ENCODE measurements at regions not wholly inside any gene's neighbourhood (a gene's known extent, or its start where the extent isn't known, plus 50 kb on each side); places are given as distances from the start of the nearest gene placed in this dataset.

DNA sequence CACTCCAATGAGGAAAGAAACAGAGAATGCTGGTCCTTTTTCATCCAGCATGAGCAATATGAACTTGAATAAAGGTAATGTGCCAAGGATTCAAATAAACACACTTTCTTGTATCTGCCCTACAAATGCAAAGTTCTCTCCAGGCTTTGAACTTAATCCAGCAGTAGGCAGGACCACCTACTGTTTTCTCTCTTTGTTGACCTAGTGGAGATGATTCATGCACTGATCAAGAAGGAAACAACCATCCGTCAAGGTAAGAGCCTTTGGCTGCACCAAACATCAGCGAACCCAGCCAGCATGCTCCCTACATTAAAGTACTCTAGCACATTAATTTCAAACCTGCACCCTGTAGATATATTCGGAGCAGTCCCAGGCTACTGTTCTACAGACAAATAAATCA, 489.3 kb downstream of the GALC start:
- no peaks in the 10 kb centered on the region for H3K9me3 ChIP-seq (ENCODE audit: low read depth)
- no peaks in the 10 kb centered on the region for H3K27me3 Mint-ChIP-seq (ENCODE audit: insufficient read depth, low read depth)
- H3K9ac ChIP-seq = no peak overlapping the region
- no peaks in the 10 kb centered on the region for H3K36me3 ChIP-seq
- no peaks in the 10 kb centered on the region for H3K79me2 ChIP-seq (ENCODE audit: low read depth)
- no peaks in the 10 kb centered on the region for H3K4me1 ChIP-seq
- no peak for TF ChIP-seq EZH2phosphoT487 (IDR thresholded peaks at IDR 0.05)
- no peak for TF ChIP-seq EZH2 (IDR thresholded peaks at IDR 0.05)
- TF ChIP-seq, protein P1, sequence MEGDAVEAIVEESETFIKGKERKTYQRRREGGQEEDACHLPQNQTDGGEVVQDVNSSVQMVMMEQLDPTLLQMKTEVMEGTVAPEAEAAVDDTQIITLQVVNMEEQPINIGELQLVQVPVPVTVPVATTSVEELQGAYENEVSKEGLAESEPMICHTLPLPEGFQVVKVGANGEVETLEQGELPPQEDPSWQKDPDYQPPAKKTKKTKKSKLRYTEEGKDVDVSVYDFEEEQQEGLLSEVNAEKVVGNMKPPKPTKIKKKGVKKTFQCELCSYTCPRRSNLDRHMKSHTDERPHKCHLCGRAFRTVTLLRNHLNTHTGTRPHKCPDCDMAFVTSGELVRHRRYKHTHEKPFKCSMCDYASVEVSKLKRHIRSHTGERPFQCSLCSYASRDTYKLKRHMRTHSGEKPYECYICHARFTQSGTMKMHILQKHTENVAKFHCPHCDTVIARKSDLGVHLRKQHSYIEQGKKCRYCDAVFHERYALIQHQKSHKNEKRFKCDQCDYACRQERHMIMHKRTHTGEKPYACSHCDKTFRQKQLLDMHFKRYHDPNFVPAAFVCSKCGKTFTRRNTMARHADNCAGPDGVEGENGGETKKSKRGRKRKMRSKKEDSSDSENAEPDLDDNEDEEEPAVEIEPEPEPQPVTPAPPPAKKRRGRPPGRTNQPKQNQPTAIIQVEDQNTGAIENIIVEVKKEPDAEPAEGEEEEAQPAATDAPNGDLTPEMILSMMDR (IDR thresholded peaks at IDR 0.05) = no peak
- H3K27ac ChIP-seq = no peak overlapping the region
- H2AFZ ChIP-seq (replicated peaks) = no peak overlapping the region
- H3K4me3 ChIP-seq = no peak overlapping the region
- H4K20me1 ChIP-seq (ENCODE audit: low read depth) = no peaks in the 10 kb centered on the region
- H3K4me1 Mint-ChIP-seq = peaks cover 5% of the 10 kb centered on the region
- H3F3A ChIP-seq (ENCODE audit: low read depth) = no peaks in the 10 kb centered on the region
- no peaks in the 10 kb centered on the region for H3K36me3 Mint-ChIP-seq
- H3K4me2 ChIP-seq = no peak overlapping the region
- H3K27me3 ChIP-seq = no peaks in the 10 kb centered on the region
- H3K9me3 Mint-ChIP-seq = no peaks in the 10 kb centered on the region
- no peak overlapping the region for H3K27ac Mint-ChIP-seq
- no peak overlapping the region for H3K4me3 Mint-ChIP-seq
- no peak for DNase-seq (ENCODE audit: low spot score)

DNA sequence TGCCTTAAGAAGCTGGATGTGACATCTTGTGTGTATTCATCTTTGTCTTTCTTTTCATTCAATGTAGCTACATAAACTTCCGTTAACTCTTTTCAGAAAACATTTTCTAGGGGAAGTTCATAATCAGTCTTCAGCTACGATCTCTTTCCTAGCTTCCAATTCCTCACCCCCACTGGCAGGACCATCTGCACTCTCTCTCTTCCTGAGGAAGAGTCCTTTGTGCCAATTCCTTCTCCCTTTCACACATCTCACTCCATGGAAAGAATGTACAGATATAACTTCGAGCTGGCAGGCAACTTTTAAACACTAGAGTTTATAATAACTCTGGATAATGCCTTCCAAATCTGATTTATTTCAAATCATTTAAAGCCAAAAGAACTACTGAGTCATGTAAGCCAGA, 495.7 kb downstream of the GALC start:
- no peaks in the 10 kb centered on the region for H3K4me1 ChIP-seq
- TF ChIP-seq EZH2phosphoT487 (IDR thresholded peaks at IDR 0.05) = no peak
- TF ChIP-seq, protein P1 (IDR thresholded peaks at IDR 0.05) = no peak
- no peak for TF ChIP-seq EZH2 (IDR thresholded peaks at IDR 0.05)
- Mint-ChIP-seq H3K36me3 (no peaks in the 10 kb centered on the region), H3K4me3 (no peak overlapping the region), H3K9me3 (no peaks in the 10 kb centered on the region), H3K4me1 (no peaks in the 10 kb centered on the region), H3K27me3 (ENCODE audit: insufficient read depth, low read depth) (no peaks in the 10 kb centered on the region), H3K27ac (no peak overlapping the region)
- no peaks in the 10 kb centered on the region for H3K36me3 ChIP-seq
- no peak overlapping the region for H3K4me2 ChIP-seq
- H3K79me2 ChIP-seq (ENCODE audit: low read depth) = no peaks in the 10 kb centered on the region
- H2AFZ ChIP-seq (replicated peaks) = no peak overlapping the region
- H3F3A ChIP-seq (ENCODE audit: low read depth) = no peaks in the 10 kb centered on the region
- H3K9me3 ChIP-seq (ENCODE audit: low read depth) = no peaks in the 10 kb centered on the region
- no peaks in the 10 kb centered on the region for H3K27me3 ChIP-seq
- no peak for DNase-seq (ENCODE audit: low spot score)
- H3K9ac ChIP-seq = no peak overlapping the region
- no peak overlapping the region for H3K4me3 ChIP-seq
- H3K27ac ChIP-seq = no peak overlapping the region
- H4K20me1 ChIP-seq (ENCODE audit: low read depth) = no peaks in the 10 kb centered on the region

DNA sequence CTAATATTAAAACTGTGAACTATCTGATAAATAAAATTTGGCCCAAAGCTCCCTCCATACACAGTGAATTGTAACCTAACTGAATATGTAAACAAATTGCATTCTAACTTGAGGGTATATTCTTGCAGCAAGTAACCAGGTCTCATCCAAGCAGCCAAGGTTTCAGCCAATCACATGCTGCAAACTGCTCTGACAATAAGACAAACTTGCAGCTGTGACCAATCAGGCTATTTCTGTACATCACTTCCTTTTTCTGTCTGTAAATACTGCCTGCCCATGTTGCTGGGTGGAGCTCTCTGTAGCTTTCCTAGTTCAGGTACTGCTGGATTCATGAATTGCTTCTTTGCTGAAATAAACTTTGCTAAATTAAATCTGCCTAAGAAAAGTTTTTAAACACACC, 499.0 kb downstream of the GALC start:
- no peaks in the 10 kb centered on the region for H3K4me1 ChIP-seq
- peak overlapping the region; percentile 40 for H2AFZ ChIP-seq (replicated peaks)
- no peaks in the 10 kb centered on the region for H3K9me3 Mint-ChIP-seq
- H3K36me3 Mint-ChIP-seq = no peaks in the 10 kb centered on the region
- H3K27me3 ChIP-seq = no peaks in the 10 kb centered on the region
- DNase-seq (ENCODE audit: low spot score) = no peak
- H3K4me3 Mint-ChIP-seq = no peak overlapping the region
- H3K79me2 ChIP-seq (ENCODE audit: low read depth) = no peaks in the 10 kb centered on the region
- H4K20me1 ChIP-seq (ENCODE audit: low read depth) = no peaks in the 10 kb centered on the region
- H3K4me3 ChIP-seq = no peak overlapping the region
- H3K27ac Mint-ChIP-seq = no peak overlapping the region
- no peak overlapping the region for H3K27ac ChIP-seq
- H3K9ac ChIP-seq = no peak overlapping the region
- no peaks in the 10 kb centered on the region for H3K4me1 Mint-ChIP-seq
- no peaks in the 10 kb centered on the region for H3K27me3 Mint-ChIP-seq (ENCODE audit: insufficient read depth, low read depth)
- H3K9me3 ChIP-seq (ENCODE audit: low read depth) = no peaks in the 10 kb centered on the region
- TF ChIP-seq, protein P1 (IDR thresholded peaks at IDR 0.05) = no peak
- no peak for TF ChIP-seq EZH2 (IDR thresholded peaks at IDR 0.05)
- TF ChIP-seq EZH2phosphoT487 (IDR thresholded peaks at IDR 0.05) = no peak
- H3K4me2 ChIP-seq = no peak overlapping the region
- H3K36me3 ChIP-seq = no peaks in the 10 kb centered on the region
- no peaks in the 10 kb centered on the region for H3F3A ChIP-seq (ENCODE audit: low read depth)

GRCh38 chr14:87492561-87492960, 500.4 kb downstream of the GALC start:
- no peaks in the 10 kb centered on the region for H4K20me1 ChIP-seq (ENCODE audit: low read depth)
- H3K4me1 ChIP-seq = no peaks in the 10 kb centered on the region
- no peaks in the 10 kb centered on the region for H3F3A ChIP-seq (ENCODE audit: low read depth)
- Mint-ChIP-seq H3K4me3 (no peak overlapping the region), H3K27ac (no peak overlapping the region), H3K27me3 (ENCODE audit: insufficient read depth, low read depth) (no peaks in the 10 kb centered on the region), H3K4me1 (no peaks in the 10 kb centered on the region), H3K9me3 (no peaks in the 10 kb centered on the region), H3K36me3 (no peaks in the 10 kb centered on the region)
- H3K4me3 ChIP-seq = no peak overlapping the region
- no peaks in the 10 kb centered on the region for H3K9me3 ChIP-seq (ENCODE audit: low read depth)
- no peak overlapping the region for H2AFZ ChIP-seq (replicated peaks)
- H3K27ac ChIP-seq = no peak overlapping the region
- DNase-seq (ENCODE audit: low spot score) = no peak
- no peak overlapping the region for H3K4me2 ChIP-seq
- H3K36me3 ChIP-seq = no peaks in the 10 kb centered on the region
- no peak overlapping the region for H3K9ac ChIP-seq
- H3K27me3 ChIP-seq = no peaks in the 10 kb centered on the region
- H3K79me2 ChIP-seq (ENCODE audit: low read depth) = no peaks in the 10 kb centered on the region
- no peak for TF ChIP-seq EZH2phosphoT487 (IDR thresholded peaks at IDR 0.05)
- TF ChIP-seq EZH2 (IDR thresholded peaks at IDR 0.05) = no peak
- TF ChIP-seq, protein P1 (IDR thresholded peaks at IDR 0.05) = no peak

Data from neural progenitor cell (in vitro differentiated cells).